Fibroblast of the conjunctiva (primary cell): ENCODE measurements at regions not wholly inside any gene's neighbourhood (a gene's known extent, or its start where the extent isn't known, plus 50 kb on each side); places are given as distances from the start of the nearest gene placed in this dataset.

Experiments used
- DNase-seq: peaks from one replicate; pipeline ENCODE4 v3.0.0-alpha.2; 2010; ENCODE audit warnings: low read depth

GRCh38 chr13:79663977-79664636, 183.2 kb downstream of the NDFIP2 start:
- no peak for DNase-seq

GRCh38 chr13:79663435-79663834, 182.5 kb downstream of the NDFIP2 start:
- no peak for DNase-seq

- no peak for DNase-seq
Observed at GRCh38 chr13:79662882-79663281, 181.9 kb downstream of the NDFIP2 start.

GRCh38 chr13:79660361-79660760, 179.4 kb downstream of the NDFIP2 start:
- no peak for DNase-seq

GRCh38 chr13:79659121-79659521, 178.2 kb downstream of the NDFIP2 start:
- DNase-seq: peak; percentile 17

- no peak for DNase-seq
Observed at GRCh38 chr13:79658333-79658975, 177.5 kb downstream of the NDFIP2 start.

- DNase-seq: no peak
Observed at GRCh38 chr13:79655509-79655908, 174.6 kb downstream of the NDFIP2 start.

GRCh38 chr13:79654520-79654919, 173.6 kb downstream of the NDFIP2 start:
- no peak for DNase-seq

GRCh38 chr13:79650688-79651087, 169.7 kb downstream of the NDFIP2 start:
- DNase-seq: no peak

- no peak for DNase-seq
Observed at GRCh38 chr13:79648191-79648590, 167.2 kb downstream of the NDFIP2 start.

- DNase-seq: no peak
Observed at GRCh38 chr13:79647533-79647932, 166.6 kb downstream of the NDFIP2 start.

- DNase-seq: no peak
Observed at GRCh38 chr13:79646880-79647279, 165.9 kb downstream of the NDFIP2 start.

- DNase-seq: no peak
Observed at GRCh38 chr13:79645569-79645968, 164.6 kb downstream of the NDFIP2 start.

GRCh38 chr13:79642596-79642995, 161.6 kb downstream of the NDFIP2 start:
- DNase-seq: no peak

- no peak for DNase-seq
Observed at GRCh38 chr13:79637133-79637763, 156.3 kb downstream of the NDFIP2 start.

GRCh38 chr13:79631051-79631659, 150.2 kb downstream of the NDFIP2 start:
- DNase-seq: peak; percentile 82

GRCh38 chr13:79628463-79628862, 147.5 kb downstream of the NDFIP2 start:
- no peak for DNase-seq

GRCh38 chr13:79626924-79627323, 146.0 kb downstream of the NDFIP2 start:
- DNase-seq: no peak

GRCh38 chr13:79625517-79625916, 144.6 kb downstream of the NDFIP2 start:
- no peak for DNase-seq

GRCh38 chr13:79621902-79622301, 140.9 kb downstream of the NDFIP2 start:
- DNase-seq: no peak

- DNase-seq: no peak
Observed at GRCh38 chr13:79621449-79621848, 140.5 kb downstream of the NDFIP2 start.

- no peak for DNase-seq
Observed at GRCh38 chr13:79614250-79614918, 133.4 kb downstream of the NDFIP2 start.
